A549 (cell line): ENCODE measurements at regions not wholly inside any gene's neighbourhood (a gene's known extent, or its start where the extent isn't known, plus 50 kb on each side); places are given as distances from the start of the nearest gene placed in this dataset.

Experiments
- ATAC-seq, 2 experiments: fragments of 200-7000 bp in 1 of 2; fragments of >200 bp in 1 of 2; cut with Nextera tagmentation in 1 of 2; cut with Tn5 transposase in 1 of 2; 3 replicates each; pipeline versions ENCODE4 v1.8.0 to v1.9.1; 2018 to 2020; ENCODE audit warnings: mild to moderate bottlenecking in 1 of 2, moderate library complexity in 1 of 2
- CTCF ChIA-PET: fragments of 300-600 bp; sonication (Branson Sonifier 250); formaldehyde crosslinking; extraction: SDS; loops from one replicate; lab custom pipeline; 2021; ENCODE audit warnings: antibody characterized with exemption, inconsistent platforms; lab: Yijun Ruan, JAX
- POLR2A ChIA-PET: fragments of 350-600 bp; formaldehyde crosslinking; extraction: SDS; loops from one replicate; lab custom pipeline; 2021; ENCODE audit warnings: antibody characterized with exemption, inconsistent platforms; lab: Yijun Ruan, JAX
- DNase-seq, 2 experiments: peaks; one replicate each; pipeline versions ENCODE4 v3.0.0 to v3.0.0-alpha.2; 2011 to 2016; ENCODE audit warnings: low read depth in 1 of 2, low spot score in 1 of 2
- FAIRE-seq: peaks from 2 replicates; lab custom pipeline; 2011; peaks lifted over from hg19 to GRCh38; lab: Jason Lieb, UNC
- H3K27ac ChIP-seq, 2 experiments: fragments of >200 bp; sonication (Bioruptor Twin); formaldehyde crosslinking; 3 replicates each; pipeline ENCODE4 v1.5.1; 2016 to 2017
- H3K4me1 ChIP-seq: fragments of >200 bp; sonication (Bioruptor Twin); formaldehyde crosslinking; 3 replicates; pipeline ENCODE4 v1.6.1; 2016
- H3K4me2 ChIP-seq: fragments of >200 bp; sonication (Bioruptor Twin); formaldehyde crosslinking; 3 replicates; pipeline ENCODE4 v1.6.1; 2016
- H3K4me3 ChIP-seq: fragments of >200 bp; sonication (Bioruptor Twin); formaldehyde crosslinking; 3 replicates; pipeline ENCODE4 v1.5.1; 2016
- H3K9me3 ChIP-seq: fragments of >200 bp; sonication (Bioruptor Twin); formaldehyde crosslinking; 3 replicates; pipeline ENCODE4 v1.6.1; 2016
- ATOH8 ChIP-seq: fragments of 250-450 bp; sonication (Bioruptor Pico); IDR thresholded peaks from 2 replicates; pipeline ENCODE4 v1.5.0; 2020; ENCODE audit warnings: low read depth, mild to moderate bottlenecking, moderate library complexity
- CBX8 ChIP-seq: fragments of 200-600 bp; sonication (generic); IDR thresholded peaks from 2 replicates; pipeline ENCODE4 v1.6.1; 2016
- CEBPB ChIP-seq, 2 experiments: fragments of >200 bp in 1 of 2; sonication (Bioruptor Twin) in 1 of 2; formaldehyde crosslinking in 1 of 2; IDR thresholded peaks; 2 replicates each; pipeline ENCODE4 v1.6.1; 2012 to 2016
- CHD4 ChIP-seq: fragments of 200-600 bp; sonication (generic); IDR thresholded peaks from 2 replicates; pipeline ENCODE4 v1.6.1; 2016; ENCODE audit warnings: antibody characterized with exemption, mild to moderate bottlenecking, borderline replicate concordance
- EP300 ChIP-seq, 2 experiments: fragments of >200 bp; sonication (Bioruptor Twin); formaldehyde crosslinking; IDR thresholded peaks; 2 replicates in 1 of 2; 3 replicates in 1 of 2; pipeline ENCODE4 v1.6.1; 2016 to 2017
- FOSL2 ChIP-seq, 2 experiments: fragments of 450-650 bp in 1 of 2; fragments of >200 bp in 1 of 2; sonication (Bioruptor Twin) in 1 of 2; formaldehyde crosslinking; IDR thresholded peaks; 2 replicates each; pipeline versions ENCODE4 v1.5.0 to v1.6.1; 2016 to 2020; ENCODE audit warnings: mild to moderate bottlenecking in 1 of 2, moderate library complexity in 1 of 2
- KDM1A ChIP-seq: fragments of 200-600 bp; sonication (generic); IDR thresholded peaks from 2 replicates; pipeline ENCODE4 v1.6.1; 2016; ENCODE audit warnings: low read depth, mild to moderate bottlenecking
- MAFK ChIP-seq: fragments of 450-650 bp; IDR thresholded peaks from 2 replicates; pipeline ENCODE4 v1.6.1; 2014; ENCODE audit not compliant: partially characterized antibody
- MAZ ChIP-seq: fragments of 150-350 bp; IDR thresholded peaks from 2 replicates; pipeline ENCODE4 v1.6.1; 2014; ENCODE audit warnings: antibody characterized with exemption, low read depth, low read length, borderline replicate concordance
- NFE2L2 ChIP-seq: fragments of 150-350 bp; conservative IDR thresholded peaks from 2 replicates; pipeline ENCODE4 v1.6.1; 2014; ENCODE audit warnings: low read length
- POLR2A ChIP-seq: IDR thresholded peaks from 2 replicates; pipeline ENCODE4 v1.6.1; 2012; ENCODE audit warnings: mild to moderate bottlenecking, low read length
- POLR2AphosphoS2 ChIP-seq: conservative IDR thresholded peaks from 2 replicates; pipeline ENCODE4 v1.6.1; 2012; ENCODE audit warnings: low read length, improper control_type of control experiment, inconsistent platforms
- RAD21 ChIP-seq, 2 experiments: fragments of >200 bp in 1 of 2; sonication (Bioruptor Twin) in 1 of 2; formaldehyde crosslinking in 1 of 2; IDR thresholded peaks in 1 of 2; conservative IDR thresholded peaks in 1 of 2; 2 replicates in 1 of 2; 3 replicates in 1 of 2; pipeline ENCODE4 v1.6.1; 2012 to 2018; ENCODE audit warnings: inconsistent platforms in 1 of 2
- RCOR1 ChIP-seq: fragments of 150-350 bp; IDR thresholded peaks from 2 replicates; pipeline ENCODE4 v1.6.1; 2014; ENCODE audit warnings: antibody characterized with exemption, low read length, low read depth
- SREBF2 ChIP-seq: fragments of 450-650 bp; IDR thresholded peaks from 2 replicates; pipeline ENCODE4 v1.6.1; 2014; ENCODE audit warnings: mild to moderate bottlenecking, moderate library complexity
- USF2 ChIP-seq: fragments of 450-650 bp; IDR thresholded peaks from 2 replicates; pipeline ENCODE4 v1.6.1; 2014; ENCODE audit warnings: antibody characterized with exemption
- ZFP36 ChIP-seq: fragments of 450-650 bp; IDR thresholded peaks from 2 replicates; pipeline ENCODE4 v1.6.1; 2014; ENCODE audit warnings: borderline replicate concordance; ENCODE audit not compliant: partially characterized antibody
- ZSCAN20 ChIP-seq: fragments of 250-450 bp; sonication (Bioruptor Pico); IDR thresholded peaks from 2 replicates; pipeline ENCODE4 v1.8.0; 2022; ENCODE audit warnings: mild to moderate bottlenecking, moderate library complexity
- whole genome bisulfite sequencing: methylation state at CpG from one replicate; pipeline ENCODE4 v1.1.6; 2017; ENCODE audit errors: missing lambda C conversion rate; 5-methylcytosine and 5-hydroxymethylcytosine counted together
- TF ChIP-seq, protein P1 (sequence below): fragments of 150-350 bp; IDR thresholded peaks from 2 replicates; pipeline ENCODE4 v1.6.1; 2014; ENCODE audit warnings: low read depth, mild to moderate bottlenecking, low read length
- TF ChIP-seq, protein P2 (sequence below): IDR thresholded peaks from 2 replicates; pipeline ENCODE4 v1.6.1; 2012
- TF ChIP-seq, protein P3 (sequence below): fragments of 250-450 bp; sonication (Bioruptor Pico); IDR thresholded peaks from 2 replicates; pipeline ENCODE4 v1.5.0; 2021; ENCODE audit warnings: mild to moderate bottlenecking, moderate library complexity, borderline replicate concordance

DNA sequence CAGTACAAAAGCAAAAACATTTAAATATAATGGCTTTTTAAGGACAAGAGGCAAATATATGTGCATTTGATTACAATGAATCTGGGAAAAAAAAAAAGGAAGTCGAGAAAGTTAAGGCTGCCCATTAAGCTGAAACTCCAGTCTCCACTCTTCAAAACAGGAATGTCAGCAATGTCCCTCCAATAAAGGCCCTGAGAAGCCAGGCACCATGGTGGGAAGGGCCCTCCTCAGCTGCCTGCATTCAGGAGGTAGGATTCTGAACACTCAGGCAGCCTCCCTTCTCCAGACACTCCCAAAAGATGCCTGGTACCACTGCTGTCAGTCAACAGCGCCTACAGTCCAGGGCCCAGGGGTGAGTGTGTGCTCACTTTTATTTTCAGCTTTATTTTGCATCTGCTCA is 121.3 kb upstream of the MGMT start:
- no peak for ATAC-seq
- POLR2A ChIA-PET = no interaction called here
- Histone ChIP-seq H3K4me3 (no peak overlapping the region), H3K27ac (no peak overlapping the region), H3K9me3 (no peaks in the 10 kb centered on the region), H3K4me1 (no peaks in the 10 kb centered on the region), H3K4me2 (no peak overlapping the region)
- CTCF ChIA-PET = no interaction called here
- TF ChIP-seq MAFK = no peak
- TF ChIP-seq CEBPB (IDR thresholded peaks at IDR 0.05) = no peak
- TF ChIP-seq RAD21 (conservative IDR thresholded peaks at IDR 0.05 in 1 of 2, IDR thresholded peaks at IDR 0.05 in 1 of 2) = no peak
- no peak for TF ChIP-seq NFE2L2
- no peak for TF ChIP-seq EP300 (IDR thresholded peaks at IDR 0.05)
- no peak for TF ChIP-seq SREBF2
- TF ChIP-seq, protein P1, sequence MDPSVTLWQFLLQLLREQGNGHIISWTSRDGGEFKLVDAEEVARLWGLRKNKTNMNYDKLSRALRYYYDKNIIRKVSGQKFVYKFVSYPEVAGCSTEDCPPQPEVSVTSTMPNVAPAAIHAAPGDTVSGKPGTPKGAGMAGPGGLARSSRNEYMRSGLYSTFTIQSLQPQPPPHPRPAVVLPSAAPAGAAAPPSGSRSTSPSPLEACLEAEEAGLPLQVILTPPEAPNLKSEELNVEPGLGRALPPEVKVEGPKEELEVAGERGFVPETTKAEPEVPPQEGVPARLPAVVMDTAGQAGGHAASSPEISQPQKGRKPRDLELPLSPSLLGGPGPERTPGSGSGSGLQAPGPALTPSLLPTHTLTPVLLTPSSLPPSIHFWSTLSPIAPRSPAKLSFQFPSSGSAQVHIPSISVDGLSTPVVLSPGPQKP = no peak
- no peak for TF ChIP-seq ZFP36
- TF ChIP-seq POLR2A = no peak
- TF ChIP-seq ZSCAN20 (CRISPR knock-in tag) = no peak
- no peak for TF ChIP-seq POLR2AphosphoS2
- TF ChIP-seq RCOR1 = no peak
- TF ChIP-seq ATOH8 (CRISPR knock-in tag) = no peak
- TF ChIP-seq, protein P2, sequence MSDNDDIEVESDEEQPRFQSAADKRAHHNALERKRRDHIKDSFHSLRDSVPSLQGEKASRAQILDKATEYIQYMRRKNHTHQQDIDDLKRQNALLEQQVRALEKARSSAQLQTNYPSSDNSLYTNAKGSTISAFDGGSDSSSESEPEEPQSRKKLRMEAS = no peak
- no peak for TF ChIP-seq CBX8
- no peak for TF ChIP-seq CHD4
- 4% methylated on average over 2 of the region's 2 CpGs for WGBS
- DNase-seq = no peak
- no peak for FAIRE-seq

DNA sequence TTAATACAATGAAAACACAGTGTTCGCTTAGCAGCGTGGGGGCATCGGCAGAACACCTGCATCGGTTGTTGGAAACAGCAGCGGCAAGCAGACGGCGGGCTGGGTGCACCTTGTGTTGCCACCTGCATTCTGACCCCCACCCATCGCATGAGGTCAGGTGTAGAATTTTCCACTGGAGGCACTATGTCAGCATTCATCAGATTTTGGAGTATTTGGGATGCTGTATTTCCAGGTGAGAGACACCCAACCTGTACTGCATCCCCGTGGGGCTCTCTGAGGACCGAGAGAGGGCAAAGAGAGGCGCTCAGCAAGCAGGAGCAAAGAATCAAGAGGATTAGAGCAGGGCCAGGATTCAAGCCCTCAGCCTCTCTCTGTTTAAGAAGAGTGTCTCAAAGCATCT is 116.4 kb upstream of the MGMT start:
- ChIA-PET POLR2A (no interaction called here), CTCF (no interaction called here)
- no peaks in the 10 kb centered on the region for H3K4me1 ChIP-seq
- no peak for DNase-seq
- WGBS = 22% methylated on average over 11 of the region's 11 CpGs
- H3K4me2 ChIP-seq = no peak overlapping the region
- peaks cover 3% of the 10 kb centered on the region; the same call in 1 of the 3 replicates for H3K9me3 ChIP-seq
- no peak overlapping the region for H3K27ac ChIP-seq
- no peak for FAIRE-seq
- no peak for ATAC-seq
- TF ChIP-seq, protein P3, sequence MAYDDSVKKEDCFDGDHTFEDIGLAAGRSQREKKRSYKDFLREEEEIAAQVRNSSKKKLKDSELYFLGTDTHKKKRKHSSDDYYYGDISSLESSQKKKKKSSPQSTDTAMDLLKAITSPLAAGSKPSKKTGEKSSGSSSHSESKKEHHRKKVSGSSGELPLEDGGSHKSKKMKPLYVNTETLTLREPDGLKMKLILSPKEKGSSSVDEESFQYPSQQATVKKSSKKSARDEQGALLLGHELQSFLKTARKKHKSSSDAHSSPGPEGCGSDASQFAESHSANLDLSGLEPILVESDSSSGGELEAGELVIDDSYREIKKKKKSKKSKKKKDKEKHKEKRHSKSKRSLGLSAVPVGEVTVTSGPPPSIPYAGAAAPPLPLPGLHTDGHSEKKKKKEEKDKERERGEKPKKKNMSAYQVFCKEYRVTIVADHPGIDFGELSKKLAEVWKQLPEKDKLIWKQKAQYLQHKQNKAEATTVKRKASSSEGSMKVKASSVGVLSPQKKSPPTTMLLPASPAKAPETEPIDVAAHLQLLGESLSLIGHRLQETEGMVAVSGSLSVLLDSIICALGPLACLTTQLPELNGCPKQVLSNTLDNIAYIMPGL (CRISPR knock-in tag) = no peak
- TF ChIP-seq MAZ = no peak
- no peak for TF ChIP-seq NFE2L2
- no peak for TF ChIP-seq FOSL2 (IDR thresholded peaks at IDR 0.05)
- TF ChIP-seq FOSL2 (CRISPR knock-in tag; IDR thresholded peaks at IDR 0.05) = no peak
- TF ChIP-seq POLR2A = no peak
- TF ChIP-seq, protein P2 = no peak
- TF ChIP-seq EP300 (IDR thresholded peaks at IDR 0.05) = no peak
- no peak for TF ChIP-seq USF2
- no peak for TF ChIP-seq KDM1A
- TF ChIP-seq, protein P1 = no peak
- H3K4me3 ChIP-seq = no peak overlapping the region
